C4-2B (cell line): ENCODE measurements at regions not wholly inside any gene's neighbourhood (a gene's known extent, or its start where the extent isn't known, plus 50 kb on each side); places are given as distances from the start of the nearest gene placed in this dataset.

Experiments used
- ZFX ChIP-seq: fragments of 450-650 bp; IDR thresholded peaks from 2 replicates; pipeline ENCODE4 v1.6.1; 2017
- TF ChIP-seq, protein P1 (sequence below): fragments of 450-650 bp; conservative IDR thresholded peaks from 2 replicates; pipeline ENCODE4 v1.5.1; 2017; ENCODE audit warnings: mild to moderate bottlenecking

DNA sequence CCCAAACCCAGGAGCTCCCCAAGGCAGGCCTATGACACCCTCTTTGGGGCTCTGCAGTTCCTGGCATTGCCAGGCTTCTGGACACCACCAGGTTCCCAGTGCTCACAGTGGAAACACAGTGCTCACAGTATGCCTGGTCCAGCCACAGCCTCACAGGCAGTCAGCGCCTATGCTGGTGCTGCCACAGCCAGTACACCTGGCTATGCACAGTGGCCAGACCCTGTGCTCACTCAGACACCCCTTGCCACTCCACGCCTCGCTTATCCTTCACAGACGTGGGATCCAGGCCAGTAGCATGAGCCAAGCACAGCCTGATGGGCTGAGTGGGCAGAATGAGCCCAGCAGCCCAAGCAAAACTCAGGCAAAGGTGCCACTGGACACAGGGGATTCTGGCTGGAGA, 579.2 kb upstream of the ADGRL2 start:
- TF ChIP-seq, protein P1, sequence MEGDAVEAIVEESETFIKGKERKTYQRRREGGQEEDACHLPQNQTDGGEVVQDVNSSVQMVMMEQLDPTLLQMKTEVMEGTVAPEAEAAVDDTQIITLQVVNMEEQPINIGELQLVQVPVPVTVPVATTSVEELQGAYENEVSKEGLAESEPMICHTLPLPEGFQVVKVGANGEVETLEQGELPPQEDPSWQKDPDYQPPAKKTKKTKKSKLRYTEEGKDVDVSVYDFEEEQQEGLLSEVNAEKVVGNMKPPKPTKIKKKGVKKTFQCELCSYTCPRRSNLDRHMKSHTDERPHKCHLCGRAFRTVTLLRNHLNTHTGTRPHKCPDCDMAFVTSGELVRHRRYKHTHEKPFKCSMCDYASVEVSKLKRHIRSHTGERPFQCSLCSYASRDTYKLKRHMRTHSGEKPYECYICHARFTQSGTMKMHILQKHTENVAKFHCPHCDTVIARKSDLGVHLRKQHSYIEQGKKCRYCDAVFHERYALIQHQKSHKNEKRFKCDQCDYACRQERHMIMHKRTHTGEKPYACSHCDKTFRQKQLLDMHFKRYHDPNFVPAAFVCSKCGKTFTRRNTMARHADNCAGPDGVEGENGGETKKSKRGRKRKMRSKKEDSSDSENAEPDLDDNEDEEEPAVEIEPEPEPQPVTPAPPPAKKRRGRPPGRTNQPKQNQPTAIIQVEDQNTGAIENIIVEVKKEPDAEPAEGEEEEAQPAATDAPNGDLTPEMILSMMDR = no peak
- no peak for TF ChIP-seq ZFX
